NCI-H1694 (cell line): ENCODE measurements at regions not wholly inside any gene's neighbourhood (a gene's known extent, or its start where the extent isn't known, plus 50 kb on each side); places are given as distances from the start of the nearest gene placed in this dataset.
"Not testable (repeated sequence)": the region's sequence is repeated elsewhere in the genome, so short reads cannot be mapped to it uniquely, and the experiment has no call there.

ENCODE experiments used
- DNase-seq: peaks from one replicate; lab custom pipeline; 2025; lab: John Stamatoyannopoulos, UW

GRCh38 chr2:129912066-129912820 lies 67.2 kb upstream of the RAB6C start:
- no peak for DNase-seq

GRCh38 chr2:129912871-129913694 lies 66.4 kb upstream of the RAB6C start:
- DNase-seq: no peak

GRCh38 chr2:129913695-129914495 lies 65.6 kb upstream of the RAB6C start:
- DNase-seq: no peak

- no peak for DNase-seq
Observed at GRCh38 chr2:129914538-129915302, 64.7 kb upstream of the RAB6C start.

GRCh38 chr2:129915303-129915840 lies 64.1 kb upstream of the RAB6C start:
- no peak for DNase-seq

- DNase-seq: no peak
Observed at GRCh38 chr2:129918604-129919003, 60.9 kb upstream of the RAB6C start.

GRCh38 chr2:129922571-129923264 lies 56.7 kb upstream of the RAB6C start:
- DNase-seq: no peak

- peak; percentile 81 for DNase-seq
Observed at GRCh38 chr2:129923265-129924091, 56.0 kb upstream of the RAB6C start.

- not testable (repeated sequence) for DNase-seq
Observed at GRCh38 chr2:129924115-129924514, 55.4 kb upstream of the RAB6C start.

- no peak for DNase-seq
Observed at GRCh38 chr2:129925381-129925780, 54.1 kb upstream of the RAB6C start.

- DNase-seq: no peak
Observed at GRCh38 chr2:129927696-129928095, 51.8 kb upstream of the RAB6C start.

- DNase-seq: no peak
Observed at GRCh38 chr2:129929321-129930290, 49.9 kb upstream of the RAB6C start.
